Liver (tissue), 8 donors: ENCODE measurements at regions not wholly inside any gene's neighbourhood (a gene's known extent, or its start where the extent isn't known, plus 50 kb on each side); places are given as distances from the start of the nearest gene placed in this dataset.

Experiments used
- DNase-seq: peaks from one replicate; pipeline ENCODE4 v3.0.0-alpha.2; 2017; ENCODE audit warnings: low spot score
- H3K27ac ChIP-seq, 2 donors: one replicate each; pipeline ENCODE4 v1.7.0; 2013; ENCODE audit warnings: inconsistent platforms in 2 of 2, low read length in 2 of 2, control low read depth in 1 of 2, low read depth in 1 of 2, mild to moderate bottlenecking in 1 of 2
- H3K27me3 ChIP-seq, 4 donors: one replicate each; pipeline versions ENCODE4 v1.6.1 to v1.7.0; 2013; ENCODE audit warnings: low read length in 3 of 4, inconsistent platforms in 1 of 4, mild to moderate bottlenecking in 1 of 4, moderate library complexity in 1 of 4; ENCODE audit not compliant: control insufficient read depth in 4 of 4, insufficient read depth in 4 of 4
- H3K36me3 ChIP-seq, 4 donors: one replicate each; pipeline versions ENCODE4 v1.6.1 to v1.7.0; 2013; ENCODE audit warnings: low read length in 3 of 4, mild to moderate bottlenecking in 3 of 4, low read depth in 1 of 4, moderate library complexity in 1 of 4; ENCODE audit not compliant: control insufficient read depth in 4 of 4, insufficient read depth in 3 of 4
- H3K4me1 ChIP-seq, 4 donors: one replicate each; pipeline versions ENCODE4 v1.6.1 to v1.7.0; 2013; ENCODE audit warnings: low read length in 3 of 4, mild to moderate bottlenecking in 3 of 4, moderate library complexity in 1 of 4; ENCODE audit not compliant: control insufficient read depth in 4 of 4, insufficient read depth in 4 of 4
- H3K4me3 ChIP-seq, 3 donors: one replicate each; pipeline versions ENCODE4 v1.6.1 to v1.7.0; 2013; ENCODE audit warnings: low read length in 3 of 3, control low read depth in 1 of 3, low read depth in 1 of 3, mild to moderate bottlenecking in 1 of 3
- H3K9ac ChIP-seq, 2 donors: one replicate each; pipeline ENCODE4 v1.7.0; 2013; ENCODE audit warnings: low read length in 2 of 2, mild to moderate bottlenecking in 2 of 2, moderate library complexity in 2 of 2, control low read depth in 1 of 2, low read depth in 1 of 2
- H3K9me3 ChIP-seq, 4 donors: one replicate each; pipeline versions ENCODE4 v1.6.1 to v1.7.0; 2013; ENCODE audit warnings: low read length in 3 of 4; ENCODE audit not compliant: control insufficient read depth in 4 of 4
- ATF3 ChIP-seq: IDR thresholded peaks from 2 replicates; pipeline ENCODE4 v1.6.1; 2016; ENCODE audit warnings: antibody characterized with exemption
- CTCF ChIP-seq: fragments of 150-350 bp; IDR thresholded peaks from 2 replicates; pipeline ENCODE4 v1.5.1; 2017; ENCODE audit warnings: improper control_type of control experiment, low read depth, low read length; ENCODE audit not compliant: missing input control
- EGR1 ChIP-seq, 2 donors: IDR thresholded peaks; 2 replicates each; pipeline ENCODE4 v1.6.1; 2016 to 2018; ENCODE audit warnings: antibody characterized with exemption in 2 of 2, low read depth in 2 of 2
- FOXA1 ChIP-seq: IDR thresholded peaks from 2 replicates; pipeline ENCODE4 v1.6.1; 2016; ENCODE audit warnings: antibody characterized with exemption
- FOXA2 ChIP-seq: IDR thresholded peaks from 2 replicates; pipeline ENCODE4 v1.6.1; 2016; ENCODE audit warnings: antibody characterized with exemption
- HNF4A ChIP-seq, 2 donors: conservative IDR thresholded peaks; 2 replicates each; pipeline ENCODE4 v1.6.1; 2016; ENCODE audit warnings: antibody characterized with exemption in 2 of 2, mild to moderate bottlenecking in 2 of 2
- HNF4G ChIP-seq: IDR thresholded peaks from 2 replicates; pipeline ENCODE4 v1.6.1; 2016; ENCODE audit warnings: antibody characterized with exemption
- JUND ChIP-seq, 2 donors: IDR thresholded peaks; 2 replicates each; pipeline ENCODE4 v1.6.1; 2016; ENCODE audit warnings: antibody characterized with exemption in 2 of 2
- MAX ChIP-seq: IDR thresholded peaks from 2 replicates; pipeline ENCODE4 v1.6.1; 2016; ENCODE audit warnings: antibody characterized with exemption
- RAD21 ChIP-seq, 2 donors: IDR thresholded peaks; 2 replicates each; pipeline ENCODE4 v1.6.1; 2016; ENCODE audit warnings: antibody characterized with exemption in 2 of 2, mild to moderate bottlenecking in 2 of 2
- REST ChIP-seq: IDR thresholded peaks from 2 replicates; pipeline ENCODE4 v1.6.1; 2016; ENCODE audit warnings: antibody characterized with exemption, mild to moderate bottlenecking
- RXRA ChIP-seq, 2 donors: IDR thresholded peaks; 2 replicates each; pipeline ENCODE4 v1.6.1; 2017 to 2018; ENCODE audit warnings: antibody characterized with exemption in 2 of 2, mild to moderate bottlenecking in 1 of 2
- SP1 ChIP-seq: IDR thresholded peaks from 2 replicates; pipeline ENCODE4 v1.6.1; 2018; ENCODE audit warnings: antibody characterized with exemption, mild to moderate bottlenecking
- YY1 ChIP-seq: IDR thresholded peaks from 2 replicates; pipeline ENCODE4 v1.6.1; 2016; ENCODE audit warnings: antibody characterized with exemption, mild to moderate bottlenecking
- ZBTB33 ChIP-seq: IDR thresholded peaks from 2 replicates; pipeline ENCODE4 v1.6.1; 2016; ENCODE audit warnings: antibody characterized with exemption
- WGBS: extraction: QIAGEN DNeasy Blood & Tissue Kit; methylation state at CpG from one replicate; pipeline ENCODE4 v1.1.7; 2013; 5-methylcytosine and 5-hydroxymethylcytosine counted together
- donor health status: healthy.
- donor health status: healthy.
- donor health status: healthy.
- donor health status: healthy.
- donor health status: healthy.

- Histone ChIP-seq H3K4me1 (no peaks in the 10 kb centered on the region), H3K36me3 (no peaks in the 10 kb centered on the region), H3K9me3 (no peaks in the 10 kb centered on the region), H3K4me3 (no peak overlapping the region), H3K27me3 (no peaks in the 10 kb centered on the region), H3K27ac (no peak overlapping the region), H3K9ac (no peak overlapping the region)
- TF ChIP-seq FOXA1 (no peak), MAX (no peak), ATF3 (no peak), HNF4A (conservative IDR thresholded peaks at IDR 0.05) (no peak), RAD21 (IDR thresholded peaks at IDR 0.05) (no peak), RXRA (IDR thresholded peaks at IDR 0.05) (no peak), REST (no peak), HNF4G (no peak), YY1 (no peak), FOXA2 (no peak), EGR1 (IDR thresholded peaks at IDR 0.05; ENCODE audit: low read depth in 2 of 2) (no peak), ZBTB33 (no peak), CTCF (no peak), SP1 (no peak)
- WGBS: 65% methylated on average over 4 of the region's 4 CpGs
- no peak for DNase-seq
These were observed 193.4 kb upstream of the NOVA1 start for GRCh38 chr14:26791117-26791806.

- DNase-seq: no peak
- WGBS: 71% methylated on average over 2 of the region's 2 CpGs
- no peaks in the 10 kb centered on the region for H3K9me3 ChIP-seq
- H3K4me1 ChIP-seq: no peaks in the 10 kb centered on the region
- H3K27ac ChIP-seq: no peak overlapping the region
- H3K4me3 ChIP-seq: no peak overlapping the region
- H3K27me3 ChIP-seq: no peaks in the 10 kb centered on the region
- H3K36me3 ChIP-seq: no peaks in the 10 kb centered on the region
- no peak overlapping the region for H3K9ac ChIP-seq
- TF ChIP-seq JUND (IDR thresholded peaks at IDR 0.05): no peak
- no peak for TF ChIP-seq YY1
- TF ChIP-seq HNF4G: no peak
- TF ChIP-seq EGR1 (IDR thresholded peaks at IDR 0.05; ENCODE audit: low read depth in 2 of 2): no peak
- TF ChIP-seq CTCF: no peak
- TF ChIP-seq REST: no peak
These were observed 196.9 kb upstream of the NOVA1 start for GRCh38 chr14:26794731-26795130.
